Tibial nerve (tissue), 4 donors: ENCODE measurements at regions not wholly inside any gene's neighbourhood (a gene's known extent, or its start where the extent isn't known, plus 50 kb on each side); places are given as distances from the start of the nearest gene placed in this dataset.
"Not testable (repeated sequence)": the region's sequence is repeated elsewhere in the genome, so short reads cannot be mapped to it uniquely, and the experiment has no call there.

Experiments used
- DNase-seq, 2 donors: peaks; one replicate each; pipeline ENCODE4 v3.0.0-alpha.2; 2019; ENCODE audit warnings: low spot score in 2 of 2
- H3K27ac ChIP-seq, 4 donors: fragments of 200-600 bp; sonication (generic) in 3 of 4; one replicate each; pipeline ENCODE4 v1.5.1; 2017 to 2019; ENCODE audit warnings: mild to moderate bottlenecking in 1 of 4
- H3K27me3 ChIP-seq, 2 donors: fragments of 200-600 bp; sonication (generic) in 1 of 2; one replicate each; pipeline versions ENCODE4 v1.5.1 to v1.6.0; 2017 to 2019
- H3K36me3 ChIP-seq, 3 donors: fragments of 200-600 bp; sonication (generic); one replicate each; pipeline ENCODE4 v1.5.1; 2018 to 2019
- H3K4me1 ChIP-seq, 4 donors: fragments of 200-600 bp; sonication (generic) in 3 of 4; one replicate each; pipeline ENCODE4 v1.5.1; 2017 to 2019
- H3K4me3 ChIP-seq, 4 donors: fragments of 200-600 bp; sonication (generic) in 3 of 4; one replicate each; pipeline ENCODE4 v1.5.1; 2017 to 2019; ENCODE audit warnings: mild to moderate bottlenecking in 1 of 4, moderate library complexity in 1 of 4
- H3K9me3 ChIP-seq, 4 donors: fragments of 200-600 bp; sonication (generic) in 3 of 4; one replicate each; pipeline ENCODE4 v1.5.1; 2017 to 2019
- CTCF ChIP-seq, 5 experiments: fragments of 200-600 bp in 3 of 5; fragments of 450-650 bp in 2 of 5; sonication (generic) in 3 of 5; IDR thresholded peaks; one replicate each; pipeline ENCODE4 v1.5.1; 2016 to 2019; ENCODE audit warnings: antibody characterized with exemption in 5 of 5, mild to moderate bottlenecking in 3 of 5, moderate library complexity in 2 of 5
- EP300 ChIP-seq, 2 donors: sonication (generic); formaldehyde crosslinking; IDR thresholded peaks; one replicate each; pipeline ENCODE4 v1.6.1; 2017; ENCODE audit warnings: antibody characterized with exemption in 2 of 2, mild to moderate bottlenecking in 1 of 2
- POLR2A ChIP-seq, 2 donors: fragments of 450-650 bp; IDR thresholded peaks; one replicate each; pipeline ENCODE4 v1.6.1; 2017; ENCODE audit warnings: antibody characterized with exemption in 2 of 2, mild to moderate bottlenecking in 2 of 2, moderate library complexity in 2 of 2
- WGBS, 2 donors: methylation state at CpG; one replicate each; pipeline ENCODE4 v1.1.5; 2018; 5-methylcytosine and 5-hydroxymethylcytosine counted together

- Histone ChIP-seq H3K4me3 (no peak overlapping the region), H3K27ac (no peak overlapping the region)
- no peak for TF ChIP-seq POLR2A (IDR thresholded peaks at IDR 0.05)
Observed at GRCh38 chr18:28736951-28737350, 560.0 kb upstream of the CDH2 start.

GRCh38 chr18:28736223-28736622 is 559.3 kb upstream of the CDH2 start:
- WGBS, 2 donors = 82 to 89% methylated on average over 2 of the region's 2 CpGs
- H3K27me3 ChIP-seq = no peaks in the 10 kb centered on the region
- DNase-seq = no peak
- no peak overlapping the region for H3K4me3 ChIP-seq
- TF ChIP-seq POLR2A (IDR thresholded peaks at IDR 0.05) = no peak
- TF ChIP-seq CTCF (IDR thresholded peaks at IDR 0.05) = no peak
- TF ChIP-seq EP300 (IDR thresholded peaks at IDR 0.05) = no peak
- no peaks in the 10 kb centered on the region for H3K9me3 ChIP-seq
- H3K36me3 ChIP-seq = no peaks in the 10 kb centered on the region
- no peak overlapping the region for H3K27ac ChIP-seq
- H3K4me1 ChIP-seq = no peaks in the 10 kb centered on the region

More at GRCh38 chr18:28736951-28737350, 560.0 kb upstream of the CDH2 start:
- Histone ChIP-seq H3K9me3 (no peaks in the 10 kb centered on the region), H3K27me3 (no peaks in the 10 kb centered on the region), H3K36me3 (no peaks in the 10 kb centered on the region), H3K4me1 (no peaks in the 10 kb centered on the region)
- DNase-seq = no peak

- H3K36me3 ChIP-seq = no peaks in the 10 kb centered on the region
- H3K4me1 ChIP-seq = no peaks in the 10 kb centered on the region
- H3K9me3 ChIP-seq = no peaks in the 10 kb centered on the region
- H3K27me3 ChIP-seq = no peaks in the 10 kb centered on the region
- 51 to 57% methylated on average over 2 of the region's 2 CpGs for WGBS, 2 donors
- TF ChIP-seq CTCF (IDR thresholded peaks at IDR 0.05) (no peak), POLR2A (IDR thresholded peaks at IDR 0.05) (no peak), EP300 (IDR thresholded peaks at IDR 0.05) (no peak)
- H3K27ac ChIP-seq = no peak overlapping the region
- no peak overlapping the region for H3K4me3 ChIP-seq
- no peak for DNase-seq
Observed at GRCh38 chr18:28735731-28736130, 558.8 kb upstream of the CDH2 start.

- no peaks in the 10 kb centered on the region for H3K4me1 ChIP-seq
- no peak for TF ChIP-seq POLR2A (IDR thresholded peaks at IDR 0.05)
- TF ChIP-seq EP300 (IDR thresholded peaks at IDR 0.05) = no peak
- no peak for TF ChIP-seq CTCF (IDR thresholded peaks at IDR 0.05)
- 89 to 98% methylated on average over 1 of the region's 1 CpG for WGBS, 2 donors
Observed at GRCh38 chr18:28729321-28729720, 552.4 kb upstream of the CDH2 start.

GRCh38 chr18:28728891-28729290 is 552.0 kb upstream of the CDH2 start:
- WGBS, 2 donors = 26 to 36% methylated on average over 2 of the region's 2 CpGs
- no peaks in the 10 kb centered on the region for H3K9me3 ChIP-seq
- TF ChIP-seq POLR2A (IDR thresholded peaks at IDR 0.05) (no peak), EP300 (IDR thresholded peaks at IDR 0.05) (no peak), CTCF (IDR thresholded peaks at IDR 0.05) (no peak)
- H3K4me3 ChIP-seq = no peak overlapping the region
- H3K4me1 ChIP-seq = no peaks in the 10 kb centered on the region
- no peak overlapping the region for H3K27ac ChIP-seq
- no peak for DNase-seq
- H3K36me3 ChIP-seq = no peaks in the 10 kb centered on the region
- H3K27me3 ChIP-seq = no peaks in the 10 kb centered on the region

More at GRCh38 chr18:28729321-28729720, 552.4 kb upstream of the CDH2 start:
- DNase-seq = no peak
- no peaks in the 10 kb centered on the region for H3K27me3 ChIP-seq
- no peaks in the 10 kb centered on the region for H3K9me3 ChIP-seq
- H3K4me3 ChIP-seq = no peak overlapping the region
- no peaks in the 10 kb centered on the region for H3K36me3 ChIP-seq
- no peak overlapping the region for H3K27ac ChIP-seq

- not testable (repeated sequence) for H3K27ac ChIP-seq, DNase-seq, H3K4me3 ChIP-seq, H3K4me1 ChIP-seq, H3K36me3 ChIP-seq, H3K9me3 ChIP-seq, H3K27me3 ChIP-seq
- 83 to 95% methylated on average over 4 of the region's 4 CpGs for WGBS, 2 donors
Observed at GRCh38 chr18:28727189-28727588, 550.3 kb upstream of the CDH2 start.
